ENCODE measurements at regions not wholly inside any gene's neighbourhood (a gene's known extent, or its start where the extent isn't known, plus 50 kb on each side); places are given as distances from the start of the nearest gene placed in this dataset.
"Not testable (repeated sequence)": the region's sequence is repeated elsewhere in the genome, so short reads cannot be mapped to it uniquely, and the experiment has no call there.

DNA sequence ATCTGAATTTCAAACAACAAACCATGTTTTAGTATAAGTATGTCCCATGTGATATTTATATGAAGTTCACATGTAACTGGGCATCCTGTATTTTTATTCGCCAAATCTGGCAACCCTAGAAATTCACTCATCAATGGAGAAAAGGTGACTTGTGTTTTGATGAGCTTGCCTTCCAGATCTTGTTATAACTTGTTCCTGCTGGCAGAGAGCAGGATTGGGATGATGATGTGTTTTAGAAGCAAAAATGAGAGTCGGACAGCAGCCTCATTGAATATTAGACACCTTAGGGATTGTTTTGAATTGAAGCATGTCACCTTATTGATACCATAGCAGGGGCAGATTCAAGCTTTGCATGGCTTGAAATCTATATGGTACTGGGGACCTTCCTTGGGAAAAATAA is 85.4 kb upstream of the MED13 start:
- DNase-seq: no peak

- no peak for DNase-seq
Observed at GRCh38 chr17:62149961-62150360, 84.9 kb upstream of the MED13 start.

- DNase-seq: no peak
Observed at GRCh38 chr17:62147284-62147683, 82.2 kb upstream of the MED13 start.

DNA sequence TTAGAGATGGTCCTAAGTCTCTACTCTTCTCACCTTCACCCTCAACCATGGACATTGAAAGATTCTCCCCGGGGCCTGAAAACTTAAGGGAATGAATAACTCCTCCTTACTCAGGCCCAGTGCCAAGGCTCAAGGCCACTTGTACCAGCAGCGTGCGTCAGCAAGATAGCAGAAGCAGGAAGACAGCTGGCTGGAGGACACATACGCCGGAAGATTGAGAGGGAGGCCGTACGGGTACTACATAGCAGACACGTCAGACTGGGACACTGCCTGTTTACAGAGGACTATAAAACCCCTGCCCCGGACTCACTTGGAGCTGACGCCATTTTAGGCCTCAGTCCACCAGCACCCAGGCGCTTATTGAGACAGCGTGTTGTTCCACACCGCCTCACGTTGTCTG is 75.8 kb upstream of the MED13 start:
- DNase-seq: no peak

GRCh38 chr17:62140376-62140775 is 75.3 kb upstream of the MED13 start:
- no peak for DNase-seq

- DNase-seq: not testable (repeated sequence)
Observed at GRCh38 chr17:62139690-62140354, 74.7 kb upstream of the MED13 start.

DNA sequence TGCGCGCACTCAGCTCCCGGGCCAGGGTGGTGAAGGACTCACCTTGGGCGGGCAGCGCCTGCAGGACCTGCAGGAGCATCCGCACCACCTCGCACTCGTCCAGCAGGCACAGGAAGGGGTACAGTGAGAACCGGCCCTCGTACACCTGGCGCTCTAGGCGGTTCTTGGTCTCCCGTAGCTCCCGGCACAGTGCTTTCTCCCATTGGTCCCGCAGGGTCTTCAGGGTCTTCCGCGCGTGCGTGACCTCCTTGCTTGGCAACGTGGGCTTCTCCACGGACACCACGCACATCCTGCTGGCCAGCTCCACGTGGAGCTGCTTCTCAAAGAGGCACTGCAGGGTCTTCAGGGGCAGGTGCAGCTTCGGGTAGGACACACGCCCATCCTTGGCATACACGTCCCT is 74.1 kb upstream of the MED13 start:
- DNase-seq: no peak

- not testable (repeated sequence) for DNase-seq
Observed at GRCh38 chr17:62138676-62139121, 73.6 kb upstream of the MED13 start.

- not testable (repeated sequence) for DNase-seq
Observed at GRCh38 chr17:62137734-62138624, 72.9 kb upstream of the MED13 start.

DNA sequence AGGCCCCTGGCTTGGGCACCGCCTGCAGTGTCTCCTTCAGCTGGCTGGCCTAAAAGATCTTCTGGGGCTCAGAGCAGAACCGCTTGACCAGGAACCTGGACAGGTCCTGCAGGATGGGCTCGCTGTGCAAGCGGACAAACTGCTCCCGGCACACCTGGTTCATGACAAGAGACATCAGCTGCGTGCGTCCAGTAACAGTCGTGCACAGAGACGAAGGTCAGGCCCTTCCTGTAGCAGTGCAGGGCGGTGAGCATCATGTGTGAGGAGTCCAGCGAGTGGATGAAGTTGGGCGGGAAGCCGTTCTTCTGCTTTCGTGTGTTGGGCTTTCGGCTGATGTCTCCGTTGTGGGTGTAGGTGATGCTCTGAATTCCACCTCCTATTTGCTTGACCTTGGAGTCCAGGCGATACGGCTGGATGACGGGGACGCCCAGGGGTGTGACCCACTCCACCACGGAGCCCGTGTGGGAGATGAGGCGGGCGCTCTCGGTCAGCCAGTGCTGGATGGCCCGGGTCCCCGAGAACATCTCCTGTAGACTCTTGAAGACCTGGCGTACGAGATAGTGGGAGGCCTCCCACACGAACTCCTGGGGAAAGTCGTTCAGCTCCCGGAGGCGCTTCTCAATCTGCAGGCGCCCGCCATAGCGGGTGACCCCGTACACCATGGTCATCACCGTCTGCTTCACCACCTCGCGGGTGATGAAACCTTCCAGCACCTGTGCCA is 72.1 kb upstream of the MED13 start:
- DNase-seq: not testable (repeated sequence)

GRCh38 chr17:62135742-62136141 is 70.7 kb upstream of the MED13 start:
- no peak for DNase-seq

- DNase-seq: not testable (repeated sequence)
Observed at GRCh38 chr17:62135096-62135495, 70.0 kb upstream of the MED13 start.

DNA sequence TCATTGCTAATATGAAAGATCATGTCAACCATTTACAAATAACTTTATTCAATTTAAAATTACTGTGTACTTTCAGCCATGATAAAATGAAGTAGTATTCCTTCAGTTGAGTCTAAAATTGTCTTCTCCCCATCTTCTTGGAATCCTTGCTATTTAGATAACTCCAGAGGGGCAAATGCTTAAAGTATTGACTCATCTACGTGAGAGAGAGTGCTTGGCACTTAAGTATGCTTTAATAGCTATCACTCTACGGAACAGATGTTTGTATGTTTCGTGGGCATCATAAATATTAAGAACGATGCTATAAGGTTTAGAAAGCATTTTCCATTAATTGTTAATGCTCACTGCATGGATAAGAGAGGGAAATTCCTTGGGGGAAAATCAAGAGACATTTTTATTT is 69.3 kb upstream of the MED13 start:
- no peak for DNase-seq

DNA sequence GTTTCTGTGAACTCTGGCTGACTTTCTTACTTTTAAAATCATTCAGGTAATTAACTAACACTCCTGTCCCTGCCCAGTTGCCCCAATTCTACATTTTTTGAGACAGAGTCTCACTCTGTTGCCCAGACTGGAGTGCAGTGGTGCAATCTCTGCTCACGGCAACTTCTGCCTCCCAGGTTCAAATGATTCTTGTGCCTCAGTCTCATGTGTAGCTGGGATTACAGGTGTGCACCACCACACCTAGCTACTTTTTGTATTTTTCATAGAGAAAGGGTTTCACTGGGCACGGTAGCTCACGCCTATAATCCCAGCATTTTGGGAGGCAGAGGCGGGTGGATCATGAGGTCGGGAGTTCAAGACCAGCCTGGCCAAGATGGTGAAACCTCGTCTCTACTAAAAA is 66.2 kb upstream of the MED13 start:
- DNase-seq: not testable (repeated sequence)

GRCh38 chr17:62130739-62131138 is 65.7 kb upstream of the MED13 start:
- no peak for DNase-seq

DNA sequence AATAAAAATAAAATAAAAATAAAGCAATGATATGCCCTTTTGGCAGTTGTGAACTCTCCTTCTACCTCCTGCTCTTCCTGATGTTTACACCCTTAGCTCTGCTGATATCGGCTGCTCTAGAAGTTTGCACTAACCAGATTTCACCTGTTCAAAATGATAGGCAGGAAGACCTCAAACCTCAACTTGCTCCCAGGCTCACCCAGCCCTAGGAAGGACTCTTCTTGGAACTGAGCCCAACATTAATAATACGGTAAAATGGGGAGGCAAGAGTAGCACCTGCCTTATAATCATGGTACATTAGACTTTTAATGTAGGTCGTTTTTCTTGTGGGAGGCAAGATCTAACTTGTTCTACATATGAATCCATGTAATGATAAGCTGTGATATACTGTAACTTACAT is 61.2 kb upstream of the MED13 start:
- no peak for DNase-seq

DNA sequence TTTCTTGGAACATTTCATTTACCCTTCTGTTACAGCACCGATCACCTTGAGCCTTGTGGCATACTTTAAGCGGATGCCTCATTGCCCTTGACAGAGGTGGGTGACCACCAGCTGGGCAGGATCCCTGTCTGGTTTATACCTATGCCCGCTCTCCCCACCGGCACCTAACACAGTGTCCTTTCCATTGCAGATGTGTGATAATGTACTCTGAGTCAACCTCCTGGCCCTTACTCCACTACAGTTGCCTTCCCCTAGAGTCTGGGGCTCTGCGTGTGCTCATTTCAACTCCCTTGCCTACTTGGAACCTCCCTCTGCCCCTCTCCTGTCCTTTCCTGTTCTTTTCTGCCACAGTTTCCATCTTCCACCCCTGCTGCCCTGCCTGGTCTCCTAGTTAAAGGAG is 60.2 kb upstream of the MED13 start:
- no peak for DNase-seq

- no peak for DNase-seq
Observed at GRCh38 chr17:62121025-62121730, 56.1 kb upstream of the MED13 start.

DNA sequence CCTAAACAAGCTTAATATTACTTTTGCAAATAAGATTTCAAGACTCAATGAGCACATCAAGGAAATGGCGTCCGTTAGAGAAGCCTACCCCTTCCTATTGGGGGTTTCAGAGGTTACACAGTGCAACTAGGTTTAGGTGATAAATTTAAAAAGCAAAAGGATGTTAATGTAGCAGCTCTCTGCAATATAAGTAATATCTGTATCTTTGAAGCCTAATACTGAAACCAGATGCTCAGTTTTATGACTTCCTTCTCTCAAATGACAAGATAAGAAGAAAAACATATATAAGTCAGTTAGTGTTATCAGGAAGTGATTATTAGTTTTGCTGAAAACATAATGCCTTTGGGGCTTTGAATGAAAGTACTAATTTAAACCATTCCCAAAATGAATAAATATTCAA is 54.3 kb upstream of the MED13 start:
- DNase-seq: no peak

Measured in inflammatory macrophage (primary cell).